GM21576 (cell line): ENCODE measurements at regions not wholly inside any gene's neighbourhood (a gene's known extent, or its start where the extent isn't known, plus 50 kb on each side); places are given as distances from the start of the nearest gene placed in this dataset.

Source experiments
- ATAC-seq: cut with Tn5 transposase; IDR thresholded peaks from one replicate; pipeline ENCODE4 v1.9.1; 2021; ENCODE audit warnings: mild to moderate bottlenecking, moderate library complexity; ENCODE audit not compliant: unreplicated experiment

- ATAC-seq: no peak
Measured at GRCh38 chr3:63193647-63194046, 84.5 kb upstream of the SYNPR start.

GRCh38 chr3:63199606-63200005 lies 78.5 kb upstream of the SYNPR start:
- no peak for ATAC-seq

- ATAC-seq: no peak
Measured at GRCh38 chr3:63202529-63202928, 75.6 kb upstream of the SYNPR start.

GRCh38 chr3:63207066-63207590 lies 71.0 kb upstream of the SYNPR start:
- ATAC-seq: no peak

DNA sequence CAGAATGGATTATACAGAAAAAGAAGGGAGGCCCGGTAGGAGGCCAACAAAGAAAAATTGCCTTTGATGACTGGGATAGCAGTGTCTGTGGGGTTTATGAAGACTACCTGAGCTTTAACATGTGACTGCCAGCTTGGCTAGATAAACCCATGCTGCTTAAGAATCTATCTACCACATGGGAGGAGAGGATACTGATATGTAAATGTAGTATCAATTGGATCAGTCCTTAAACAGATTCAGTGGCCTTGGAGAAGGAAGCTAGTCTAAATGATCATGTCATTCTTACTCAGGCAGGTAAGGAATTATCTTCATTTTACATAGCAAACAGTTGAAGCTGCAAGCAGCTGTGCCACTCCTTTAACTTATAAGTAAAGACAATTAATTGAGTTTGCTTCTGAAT lies 50.0 kb upstream of the SYNPR start:
- no peak for ATAC-seq
